ENCODE measurements at regions not wholly inside any gene's neighbourhood (a gene's known extent, or its start where the extent isn't known, plus 50 kb on each side); places are given as distances from the start of the nearest gene placed in this dataset.
A peak's percentile ranks its signal among the peaks of the same experiment; 100 is the strongest.
"Not testable (repeated sequence)": the region's sequence is repeated elsewhere in the genome, so short reads cannot be mapped to it uniquely, and the experiment has no call there.

DNA sequence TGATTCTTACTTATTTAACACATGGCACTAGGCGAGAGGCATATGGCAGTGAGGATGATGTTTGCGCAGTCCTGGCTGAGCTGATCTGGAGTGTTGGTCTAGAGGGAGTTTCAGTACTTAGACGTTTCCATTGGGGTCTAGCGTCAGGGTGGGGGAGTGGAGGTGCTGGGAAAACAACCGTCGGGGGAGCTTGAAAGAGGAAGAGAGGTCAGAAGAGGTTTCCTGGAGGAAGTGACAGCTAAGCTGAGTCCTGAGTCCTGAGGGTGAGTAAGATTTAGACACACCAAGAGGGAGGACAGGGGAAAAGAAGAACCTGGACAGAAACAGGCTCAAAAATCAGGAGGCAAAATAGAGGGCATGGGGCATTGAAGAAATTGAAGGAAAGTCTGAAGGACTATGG, 81.4 kb downstream of the ALOX5AP start:
- no peak for DNase-seq (ENCODE audit: low spot score)

DNA sequence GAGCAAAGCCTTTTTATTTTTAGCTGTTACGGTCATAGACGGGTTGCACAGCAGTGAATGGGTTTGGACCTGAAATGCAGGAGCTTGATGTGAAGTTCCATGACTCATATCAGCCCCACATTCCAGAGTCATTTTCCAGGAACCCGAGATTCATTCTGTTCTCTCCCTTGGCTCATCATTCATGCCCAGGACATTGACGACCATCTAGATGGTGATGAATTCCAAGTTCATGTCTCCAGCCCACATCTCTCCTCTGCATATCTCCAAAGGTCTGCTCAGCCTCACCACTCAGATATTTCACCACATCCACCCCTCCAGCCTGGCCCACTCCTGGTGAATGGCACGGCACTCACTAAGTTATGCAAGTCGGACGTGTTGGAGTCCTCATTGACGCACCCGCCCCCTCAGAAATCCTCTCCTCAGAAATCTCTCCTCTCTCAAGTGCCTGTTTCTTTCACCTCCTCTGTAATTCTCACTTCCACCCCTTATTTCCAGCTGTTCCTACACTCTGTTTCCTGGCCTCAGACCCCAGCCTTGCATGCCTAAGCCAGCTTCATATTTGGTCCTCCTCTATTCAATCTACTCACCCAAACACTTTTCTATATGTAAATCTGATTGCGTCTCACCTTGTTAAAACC, 83.1 kb downstream of the ALOX5AP start:
- DNase-seq (ENCODE audit: low spot score): no peak

DNA sequence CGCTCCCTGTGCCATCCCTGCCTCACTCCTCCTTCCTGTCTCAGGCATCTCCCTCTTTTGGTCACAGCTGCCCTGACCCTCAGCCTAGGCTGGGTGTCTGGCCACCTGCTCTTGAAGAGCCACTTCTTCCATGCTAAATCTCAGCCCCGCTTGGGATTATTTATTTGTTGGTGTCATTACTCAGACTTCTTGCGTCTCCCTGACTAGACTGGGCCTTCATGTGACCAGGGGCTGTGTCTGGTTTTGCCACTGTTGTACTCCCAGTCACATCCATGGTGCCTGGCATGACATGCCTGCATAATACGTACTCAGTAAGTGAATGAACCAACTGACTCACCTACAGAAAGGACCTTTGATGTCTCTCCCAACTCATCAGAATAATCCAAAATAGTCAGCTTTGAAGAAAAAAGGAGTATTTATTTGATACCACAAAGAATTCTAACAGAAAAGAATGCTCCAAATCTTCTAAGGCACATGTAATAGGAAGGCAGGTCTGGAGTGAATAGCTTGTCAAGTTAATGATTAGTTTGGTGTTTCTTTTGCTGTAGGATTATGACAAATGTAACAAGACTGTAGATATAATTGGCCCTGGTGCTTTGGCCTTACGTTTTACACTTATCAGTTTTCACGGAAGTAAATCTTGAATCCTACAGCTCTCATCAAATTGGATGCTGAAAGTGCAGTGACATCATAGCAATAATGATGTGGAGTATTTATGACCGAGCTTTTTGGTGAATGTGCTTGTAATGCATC, 84.0 kb downstream of the ALOX5AP start:
- no peak for DNase-seq (ENCODE audit: low spot score)

DNA sequence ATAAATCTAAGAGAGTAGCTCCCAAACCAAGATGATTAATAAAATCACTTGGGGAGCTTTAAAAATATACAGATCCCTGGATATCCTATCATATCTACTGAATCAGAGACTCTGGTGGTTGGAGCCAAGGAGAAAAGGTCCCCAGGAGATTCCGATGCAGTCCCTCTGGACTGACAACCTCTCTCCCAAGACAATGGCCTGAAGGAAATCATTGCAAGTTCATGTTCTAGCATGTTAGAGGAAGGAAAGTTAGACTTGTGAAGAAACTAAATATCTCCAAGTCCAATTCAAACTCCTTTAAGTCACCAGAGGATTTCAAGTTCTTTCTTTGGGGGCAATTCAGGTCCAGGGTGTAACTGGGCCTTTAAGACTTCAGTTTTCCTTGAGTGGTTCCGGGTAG, 84.7 kb upstream of the MEDAG start:
- DNase-seq (ENCODE audit: low spot score): no peak

DNA sequence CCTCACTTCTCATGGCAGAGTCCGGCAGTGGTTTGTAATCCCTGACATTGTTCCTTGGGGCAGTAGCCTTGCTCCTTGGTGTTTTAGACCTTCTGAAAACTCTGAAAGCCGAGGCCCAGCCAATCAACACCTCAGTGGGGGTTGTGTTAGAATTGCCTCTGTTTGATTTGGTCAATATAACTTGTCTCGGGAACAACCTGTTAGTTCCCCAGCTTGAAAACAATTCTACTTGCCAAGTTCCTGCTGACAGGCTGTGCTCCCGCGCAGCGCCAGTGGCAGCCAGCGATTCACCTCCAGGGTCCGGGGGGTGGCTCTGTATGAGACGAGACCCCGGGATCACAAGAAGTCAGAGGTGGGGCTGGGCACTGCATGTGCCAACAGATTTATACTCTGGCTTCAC, 81.4 kb upstream of the MEDAG start:
- no peak for DNase-seq (ENCODE audit: low spot score)

DNA sequence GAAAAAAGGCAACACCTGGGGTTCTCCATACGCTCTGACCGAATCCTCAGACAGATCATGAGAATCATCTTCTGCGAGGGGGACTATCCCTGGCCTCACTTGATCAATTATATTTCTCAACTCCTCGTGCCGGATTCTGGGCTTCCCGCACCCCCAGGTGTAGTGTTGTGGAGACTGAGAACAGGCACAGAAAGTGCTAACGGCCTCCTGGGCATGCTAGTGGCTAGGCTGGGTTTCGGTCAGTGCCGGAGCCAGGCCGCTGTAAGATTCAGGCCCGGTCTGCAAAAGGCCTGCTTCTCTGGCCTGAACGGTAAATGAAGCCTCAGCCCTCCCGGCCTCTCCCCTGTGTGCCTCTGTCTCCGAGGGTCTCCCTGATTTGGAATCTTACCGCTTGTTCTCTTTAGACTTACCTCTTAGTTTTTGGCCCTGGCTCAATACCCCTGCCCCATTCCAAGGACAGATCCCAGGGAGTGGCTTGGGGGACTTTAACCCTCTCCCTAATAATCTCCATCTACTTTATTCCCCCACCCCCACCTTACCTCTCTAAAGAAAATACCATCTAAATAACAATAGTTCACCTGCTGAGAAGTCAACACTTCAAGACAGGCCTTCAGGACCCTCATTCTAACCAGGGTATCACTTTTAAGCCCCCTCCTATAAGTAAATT, 79.0 kb upstream of the MEDAG start:
- DNase-seq (ENCODE audit: low spot score): no peak

DNA sequence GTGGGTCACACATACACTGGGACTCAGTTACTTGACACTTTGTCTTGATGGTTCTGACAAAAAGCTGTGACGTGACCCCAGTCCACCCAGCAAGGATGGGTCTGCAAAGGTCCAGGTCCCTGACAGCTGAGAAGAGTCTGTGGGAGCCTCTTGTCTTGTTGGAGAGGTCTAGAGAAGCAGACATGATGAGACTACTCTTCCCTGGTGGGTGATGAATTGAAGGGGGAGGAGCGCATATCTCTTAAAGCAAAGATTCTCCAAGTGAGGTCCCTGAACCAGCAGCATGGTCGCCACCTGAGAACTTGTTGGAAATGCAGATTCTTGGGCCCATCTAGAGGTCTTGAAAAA, 78.5 kb upstream of the MEDAG start:
- DNase-seq (ENCODE audit: low spot score): no peak

DNA sequence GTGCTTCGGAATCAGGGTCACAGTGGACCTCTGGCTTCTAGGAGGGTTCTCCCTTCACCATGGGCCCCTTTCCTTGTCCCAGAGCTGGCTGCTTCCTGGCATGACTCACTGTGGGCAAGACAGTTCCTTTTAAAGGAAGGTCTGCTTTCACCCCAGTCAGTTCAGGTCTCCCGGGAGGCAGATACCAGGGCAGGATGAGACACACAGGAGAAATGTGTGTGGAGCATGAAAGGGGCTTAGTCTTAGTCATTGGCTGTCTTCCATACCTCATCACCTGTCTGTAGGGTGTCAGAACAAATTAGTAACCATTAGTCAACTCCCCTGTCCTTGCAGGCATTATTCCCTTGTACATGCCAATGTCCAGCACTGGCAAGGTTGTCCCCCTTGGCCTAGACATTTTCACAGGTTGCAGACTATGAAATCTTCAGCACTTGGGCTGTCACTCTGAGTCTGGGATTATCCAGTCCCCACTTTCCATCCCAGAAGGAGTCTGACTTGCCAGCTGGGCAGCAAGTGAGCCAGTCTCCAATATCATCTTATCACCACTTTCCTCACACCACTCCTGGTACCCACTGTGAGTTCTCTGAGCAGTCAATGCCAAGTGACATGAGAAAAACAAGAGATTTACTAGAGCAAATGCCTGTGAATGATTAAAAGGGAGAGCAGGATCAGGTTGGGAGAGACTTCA, 76.8 kb upstream of the MEDAG start:
- DNase-seq (ENCODE audit: low spot score): peak; percentile 50

DNA sequence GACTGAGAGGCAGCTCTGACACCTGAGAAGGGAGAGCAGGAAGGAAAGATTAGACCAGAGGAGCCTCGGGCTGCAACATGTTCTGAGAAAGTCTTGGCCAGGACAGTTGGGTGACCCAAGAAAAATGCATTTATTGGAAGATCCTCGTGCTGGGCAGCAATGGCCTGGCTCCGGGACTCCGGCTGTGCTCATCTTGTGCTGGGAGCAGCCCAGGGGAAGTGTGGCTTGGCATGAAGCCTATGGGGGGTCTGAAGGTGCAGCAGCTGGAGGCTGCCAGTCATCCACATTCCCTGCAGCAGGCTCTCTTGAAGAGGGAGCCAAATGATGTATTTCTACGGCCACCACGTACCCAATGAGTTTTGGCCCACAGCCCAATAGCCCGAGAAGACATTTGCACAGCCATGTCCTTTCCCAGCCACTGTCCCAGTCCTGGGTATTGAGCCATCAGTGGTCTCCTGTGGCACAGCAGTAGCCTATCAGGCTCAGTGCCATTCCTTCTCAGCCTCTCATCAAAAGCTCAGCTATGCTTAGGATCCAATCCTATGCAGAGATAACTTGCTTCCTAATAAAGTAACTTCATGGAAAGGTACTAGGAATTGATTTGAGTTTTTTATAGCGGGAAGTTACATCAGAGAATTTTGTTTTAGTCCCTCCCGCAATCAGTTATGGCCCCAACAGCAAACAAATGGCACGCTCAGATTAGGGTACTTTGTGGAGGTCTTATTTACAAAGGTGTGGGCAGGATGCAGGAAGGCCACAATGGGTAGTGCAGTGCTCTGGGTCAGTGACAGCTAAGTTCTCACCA, 76.0 kb upstream of the MEDAG start:
- DNase-seq (ENCODE audit: low spot score): no peak

DNA sequence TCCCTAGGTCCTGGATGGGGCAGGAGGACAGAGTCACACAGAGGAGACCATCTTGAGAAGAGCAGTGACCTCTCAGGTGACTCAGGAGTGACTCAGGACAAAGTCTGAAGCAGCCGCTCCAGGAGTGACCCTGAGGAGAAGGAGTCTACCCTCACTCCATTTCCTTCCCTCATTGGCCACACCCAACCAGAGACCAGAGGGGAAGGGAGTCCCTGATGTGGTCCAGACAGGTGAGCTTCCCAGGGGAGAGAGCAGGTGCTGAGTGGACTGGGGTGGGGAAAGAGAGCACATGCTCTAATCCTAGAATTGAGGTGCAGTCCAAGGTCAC, 75.5 kb upstream of the MEDAG start:
- no peak for DNase-seq (ENCODE audit: low spot score)

DNA sequence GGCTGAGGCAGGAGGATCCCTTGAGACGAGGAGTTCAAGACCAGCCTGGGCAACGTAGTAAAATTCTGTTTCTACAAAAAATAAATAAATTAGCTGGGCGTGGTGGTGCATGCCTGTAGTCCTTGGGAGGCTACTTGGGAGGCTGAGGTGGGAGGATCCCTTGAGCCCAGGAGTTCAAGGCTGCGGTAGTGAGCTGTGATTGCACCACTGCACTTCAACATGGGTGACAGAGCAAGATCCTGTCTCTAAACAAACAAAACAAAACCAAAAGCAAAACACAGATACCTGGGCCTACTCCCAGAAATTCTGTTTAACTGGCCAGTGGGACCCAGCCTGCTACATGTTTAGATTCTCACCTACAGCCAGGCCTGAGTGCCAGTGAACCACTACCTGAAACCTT, 74.6 kb upstream of the MEDAG start:
- DNase-seq (ENCODE audit: low spot score): no peak

DNA sequence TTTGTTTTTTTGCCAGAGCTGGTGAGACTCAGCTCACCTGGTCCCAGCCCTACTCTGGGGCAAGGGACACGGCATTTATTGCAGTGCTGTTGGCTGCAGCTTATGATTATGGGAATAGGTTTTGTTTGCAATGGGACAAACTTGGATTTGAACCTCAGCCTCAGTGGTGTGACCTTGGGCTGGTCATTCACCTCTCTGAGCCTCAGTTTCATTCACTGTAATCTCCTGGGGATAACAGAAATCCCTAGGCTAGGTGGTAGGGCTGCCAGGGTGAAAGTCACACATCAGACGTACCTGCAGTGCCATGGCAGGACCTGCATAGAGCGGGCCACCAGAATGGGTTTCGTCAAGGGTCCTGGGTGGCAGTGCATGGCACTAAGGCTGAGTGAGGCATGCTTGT, 73.7 kb upstream of the MEDAG start:
- no peak for DNase-seq (ENCODE audit: low spot score)

DNA sequence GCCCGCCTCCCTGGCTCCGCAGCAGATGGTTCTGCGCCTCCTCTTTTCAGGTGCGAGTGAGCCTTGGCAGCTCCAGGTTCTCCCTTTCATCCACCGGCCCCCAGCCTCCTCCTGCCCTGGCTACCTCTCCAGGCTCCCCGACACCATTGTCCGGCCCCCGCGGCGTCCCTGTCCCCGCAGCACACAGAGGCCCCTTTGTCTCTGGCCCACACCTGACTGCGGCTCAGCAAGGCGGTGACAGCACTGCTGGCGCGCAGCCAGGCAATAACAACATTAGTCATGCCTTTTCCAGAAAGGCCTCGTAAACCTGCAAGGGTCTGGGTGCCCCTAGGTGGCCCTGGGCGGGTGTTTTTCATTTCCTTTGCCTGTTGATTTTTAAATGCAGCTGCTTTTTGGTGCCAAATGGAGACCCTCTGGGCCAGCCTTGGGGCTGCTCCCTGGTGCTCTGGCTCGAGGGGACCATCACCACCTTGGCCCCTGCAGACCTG, 73.2 kb upstream of the MEDAG start:
- DNase-seq (ENCODE audit: low spot score): peak; percentile 65

DNA sequence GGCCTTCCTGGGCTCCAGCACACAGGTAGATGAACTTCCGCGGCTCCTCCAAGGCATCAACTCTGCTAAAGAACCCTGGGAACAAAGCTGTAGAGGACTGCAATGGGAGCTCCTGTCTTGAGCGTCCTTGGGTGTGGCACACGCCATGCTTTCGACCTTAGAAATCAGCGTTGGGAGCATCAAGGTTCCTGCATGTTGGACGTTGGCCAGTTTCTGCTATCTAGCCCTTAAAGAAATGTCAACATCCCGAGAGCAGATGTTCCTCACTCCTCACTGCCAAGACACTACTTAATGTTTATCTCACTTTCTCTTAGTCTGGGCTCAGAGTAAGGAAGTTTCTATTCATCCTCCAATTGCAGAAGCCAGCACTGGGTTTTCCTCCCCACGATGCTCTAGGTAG, 70.6 kb upstream of the MEDAG start:
- DNase-seq (ENCODE audit: low spot score): no peak

DNA sequence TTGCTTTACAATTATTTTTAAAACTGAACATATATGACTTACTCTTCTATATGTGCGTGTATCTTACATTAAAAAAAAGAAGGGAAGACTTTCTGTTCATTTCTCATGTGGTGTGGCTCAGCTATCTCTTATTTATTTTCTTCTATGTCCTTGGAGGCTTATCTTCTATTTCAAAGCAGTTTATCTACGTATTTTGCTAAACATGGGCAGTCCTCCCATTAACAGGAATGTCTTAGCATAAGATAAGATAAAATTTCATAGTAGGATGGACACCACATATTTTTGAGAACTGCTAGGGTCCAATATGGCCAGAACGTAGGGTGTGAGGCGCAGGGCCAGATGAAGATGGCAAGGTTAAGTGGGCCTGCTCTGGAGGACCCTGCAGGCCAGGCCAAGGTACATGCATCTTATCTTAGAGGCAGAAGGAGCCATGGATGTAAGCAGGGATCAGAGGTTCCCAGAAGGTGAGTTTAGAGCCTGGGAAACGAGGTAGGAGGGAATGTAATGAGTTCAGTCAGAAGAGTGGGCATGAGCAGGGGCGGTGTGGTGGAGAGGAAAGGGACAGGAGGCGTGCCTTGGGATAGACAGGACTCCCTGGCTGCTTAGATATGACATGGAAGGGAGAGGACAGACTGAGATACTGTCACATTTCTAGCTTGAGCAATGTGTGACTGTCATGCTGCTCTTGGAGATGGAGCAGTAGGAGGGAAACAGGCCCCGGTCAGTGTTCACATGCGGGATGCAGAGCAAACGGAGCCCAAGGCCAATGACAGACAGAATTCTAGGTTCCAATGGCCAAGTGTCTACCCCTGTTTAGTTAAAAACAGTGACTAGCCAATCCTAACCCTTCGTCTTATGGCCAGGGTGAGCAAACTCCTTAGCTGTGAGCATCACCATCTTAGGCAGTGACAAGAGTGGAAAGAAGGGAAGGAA, 68.6 kb upstream of the MEDAG start:
- no peak for DNase-seq (ENCODE audit: low spot score)

DNA sequence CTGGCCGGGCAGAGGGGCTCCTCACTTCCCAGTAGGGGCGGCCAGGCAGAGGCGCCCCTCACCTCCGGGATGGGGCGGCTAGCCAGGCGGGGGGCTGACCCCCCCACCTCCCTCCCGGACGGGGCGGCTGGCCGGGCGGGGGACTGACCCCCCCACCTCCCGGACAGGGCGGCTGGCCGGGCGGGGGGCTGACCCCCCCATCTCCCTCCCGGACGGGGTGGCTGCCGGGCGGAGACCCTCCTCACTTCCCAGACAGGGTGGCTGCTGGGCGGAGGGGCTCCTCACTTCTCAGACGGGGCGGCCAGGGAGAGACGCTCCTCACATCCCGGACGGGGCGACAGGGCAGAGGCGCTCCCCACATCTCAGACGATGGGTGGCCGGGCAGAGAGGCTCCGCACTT, 66.4 kb upstream of the MEDAG start:
- not testable (repeated sequence) for DNase-seq (ENCODE audit: low spot score)

DNA sequence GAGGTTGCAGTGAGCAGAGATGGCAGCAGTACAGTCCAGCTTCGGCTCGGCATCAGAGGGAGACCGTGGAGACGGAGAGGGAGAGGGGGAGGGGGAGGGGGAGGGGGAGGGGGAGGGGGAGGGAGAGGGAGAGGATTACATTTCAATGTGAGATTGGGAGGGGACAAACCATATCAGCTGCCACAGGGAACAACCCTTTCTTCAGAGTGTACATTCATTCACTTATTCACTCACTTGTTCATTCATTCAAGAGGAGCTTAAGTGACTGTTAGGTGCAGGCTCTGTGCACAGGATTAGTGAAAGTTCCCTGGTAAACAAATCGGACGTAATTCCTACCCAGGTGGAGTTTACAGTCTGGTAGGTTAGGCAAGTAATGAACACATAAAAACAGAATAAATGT, 65.6 kb upstream of the MEDAG start:
- no peak for DNase-seq (ENCODE audit: low spot score)

DNA sequence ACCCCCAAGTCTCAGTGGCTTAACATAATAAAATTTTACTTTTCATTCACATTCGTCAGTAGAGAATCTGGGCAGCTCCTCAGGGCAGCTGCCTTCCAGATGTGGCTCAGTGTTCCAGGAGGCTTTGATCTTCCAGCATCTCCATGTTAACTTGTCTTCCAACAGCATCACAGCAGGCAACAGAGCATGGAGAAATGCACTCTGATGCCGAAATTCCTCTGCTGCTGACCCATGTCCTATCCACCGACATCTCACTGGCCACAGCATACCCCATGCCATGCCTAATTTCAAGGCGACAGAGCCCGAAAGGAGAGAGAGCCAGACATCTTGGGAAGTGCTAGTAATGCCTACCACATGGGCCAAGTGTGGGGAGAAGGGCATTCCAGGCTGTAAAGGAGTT, 64.9 kb upstream of the MEDAG start:
- DNase-seq (ENCODE audit: low spot score): no peak

DNA sequence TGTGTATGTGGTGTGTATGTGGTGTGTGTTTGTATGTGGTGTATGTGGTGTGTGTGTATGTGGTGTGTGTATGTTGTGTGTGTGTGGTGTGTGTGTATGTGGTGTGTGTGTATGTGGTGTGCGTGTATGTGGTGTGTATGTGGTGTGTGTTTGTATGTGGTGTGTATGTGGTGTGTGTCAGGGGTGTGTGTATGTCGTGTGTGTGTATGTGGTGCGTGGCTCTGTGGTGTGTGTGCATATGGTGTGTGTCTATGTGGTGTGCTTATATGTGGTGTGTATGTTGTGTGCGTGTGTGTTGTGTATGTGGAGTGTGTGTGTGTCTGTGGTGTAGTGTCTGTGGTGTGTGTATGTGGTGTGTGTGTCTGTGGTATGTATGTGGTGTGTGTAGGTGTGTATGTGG, 62.5 kb upstream of the MEDAG start:
- no peak for DNase-seq (ENCODE audit: low spot score)

DNA sequence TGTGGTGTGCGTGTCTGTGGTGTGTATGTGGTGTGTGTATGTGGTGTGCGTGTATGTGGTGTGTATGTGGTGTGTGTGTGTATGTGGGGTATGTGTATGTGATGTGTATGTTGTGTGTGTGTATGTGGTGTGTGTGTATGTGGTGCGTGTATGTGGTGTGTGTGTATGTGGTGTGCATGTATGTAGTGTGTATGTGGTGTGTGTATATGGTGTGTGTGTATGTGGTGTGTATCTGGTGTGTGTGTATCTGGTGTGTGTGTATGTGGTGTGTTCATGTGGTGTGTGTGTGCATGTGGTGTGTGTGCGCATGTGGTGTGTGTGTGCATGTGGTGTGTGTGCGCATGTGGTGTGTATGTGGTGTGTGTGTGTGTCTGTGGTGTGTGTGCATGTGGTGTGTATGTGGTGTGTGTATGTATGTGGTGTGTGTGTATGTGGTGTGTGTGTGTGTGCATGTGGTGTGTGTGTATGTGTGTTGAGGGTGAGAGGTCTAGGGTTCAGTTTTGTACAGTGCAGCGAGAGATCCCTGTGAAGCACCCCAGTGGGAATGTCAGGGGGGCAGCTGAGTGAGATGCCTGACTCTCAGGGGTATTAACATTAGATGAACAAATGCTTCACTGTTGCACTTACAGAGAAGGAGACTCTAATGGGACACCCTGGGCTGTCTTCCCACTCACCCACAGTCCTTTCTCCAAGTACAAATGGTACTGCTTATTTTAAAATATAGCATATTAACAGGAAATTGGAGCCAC, 61.3 kb upstream of the MEDAG start:
- DNase-seq (ENCODE audit: low spot score): peak; percentile 38
